Stomach (tissue), 4 donors: ENCODE measurements at regions not wholly inside any gene's neighbourhood (a gene's known extent, or its start where the extent isn't known, plus 50 kb on each side); places are given as distances from the start of the nearest gene placed in this dataset.

Experiments
- CTCF ChIP-seq, 7 experiments: fragments of 450-650 bp in 4 of 7; fragments of 200-600 bp in 3 of 7; sonication (generic) in 3 of 7; IDR thresholded peaks; one replicate each; pipeline ENCODE4 v1.5.1; 2016 to 2019; ENCODE audit warnings: antibody characterized with exemption in 7 of 7, control low read depth in 2 of 7, mild to moderate bottlenecking in 1 of 7
- POLR2AphosphoS5 ChIP-seq, 3 donors: sonication (generic); formaldehyde crosslinking; IDR thresholded peaks; one replicate each; pipeline ENCODE4 v1.6.1; 2016; ENCODE audit warnings: antibody characterized with exemption in 3 of 3

GRCh38 chr1:192022827-192023226 lies 135.4 kb upstream of the RGS18 start:
- TF ChIP-seq CTCF (IDR thresholded peaks at IDR 0.05), result no peak
- TF ChIP-seq POLR2AphosphoS5 (IDR thresholded peaks at IDR 0.05), result no peak
